Gastroesophageal sphincter (tissue), 3 donors: ENCODE measurements at regions not wholly inside any gene's neighbourhood (a gene's known extent, or its start where the extent isn't known, plus 50 kb on each side); places are given as distances from the start of the nearest gene placed in this dataset.

Experiments
- CTCF ChIP-seq, 4 experiments: fragments of 200-600 bp in 2 of 4; fragments of 450-650 bp in 2 of 4; sonication (generic) in 1 of 4; IDR thresholded peaks; one replicate each; pipeline ENCODE4 v1.5.1; 2017 to 2019; ENCODE audit warnings: antibody characterized with exemption in 4 of 4, mild to moderate bottlenecking in 2 of 4, moderate library complexity in 2 of 4
- EP300 ChIP-seq: sonication (generic); formaldehyde crosslinking; IDR thresholded peaks from one replicate; pipeline ENCODE4 v1.6.1; 2017; ENCODE audit warnings: antibody characterized with exemption, mild to moderate bottlenecking
- POLR2A ChIP-seq, 2 donors: fragments of 450-650 bp; IDR thresholded peaks; one replicate each; pipeline ENCODE4 v1.6.1; 2017; ENCODE audit warnings: antibody characterized with exemption in 2 of 2, mild to moderate bottlenecking in 2 of 2, moderate library complexity in 1 of 2
- POLR2AphosphoS5 ChIP-seq: sonication (generic); formaldehyde crosslinking; IDR thresholded peaks from one replicate; pipeline ENCODE4 v1.6.1; 2017; ENCODE audit warnings: antibody characterized with exemption

- no peak for TF ChIP-seq CTCF (IDR thresholded peaks at IDR 0.05)
- no peak for TF ChIP-seq POLR2AphosphoS5
- no peak for TF ChIP-seq EP300
- TF ChIP-seq POLR2A (IDR thresholded peaks at IDR 0.05), result no peak
Observed at GRCh38 chr5:74013222-74013621, 387.2 kb downstream of the ARHGEF28 start.
